ENCODE measurements at regions not wholly inside any gene's neighbourhood (a gene's known extent, or its start where the extent isn't known, plus 50 kb on each side); places are given as distances from the start of the nearest gene placed in this dataset.

GRCh38 chr7:92964141-92964540 is 127.8 kb upstream of the CDK6 start (continued):
- TF ChIP-seq, protein P1, sequence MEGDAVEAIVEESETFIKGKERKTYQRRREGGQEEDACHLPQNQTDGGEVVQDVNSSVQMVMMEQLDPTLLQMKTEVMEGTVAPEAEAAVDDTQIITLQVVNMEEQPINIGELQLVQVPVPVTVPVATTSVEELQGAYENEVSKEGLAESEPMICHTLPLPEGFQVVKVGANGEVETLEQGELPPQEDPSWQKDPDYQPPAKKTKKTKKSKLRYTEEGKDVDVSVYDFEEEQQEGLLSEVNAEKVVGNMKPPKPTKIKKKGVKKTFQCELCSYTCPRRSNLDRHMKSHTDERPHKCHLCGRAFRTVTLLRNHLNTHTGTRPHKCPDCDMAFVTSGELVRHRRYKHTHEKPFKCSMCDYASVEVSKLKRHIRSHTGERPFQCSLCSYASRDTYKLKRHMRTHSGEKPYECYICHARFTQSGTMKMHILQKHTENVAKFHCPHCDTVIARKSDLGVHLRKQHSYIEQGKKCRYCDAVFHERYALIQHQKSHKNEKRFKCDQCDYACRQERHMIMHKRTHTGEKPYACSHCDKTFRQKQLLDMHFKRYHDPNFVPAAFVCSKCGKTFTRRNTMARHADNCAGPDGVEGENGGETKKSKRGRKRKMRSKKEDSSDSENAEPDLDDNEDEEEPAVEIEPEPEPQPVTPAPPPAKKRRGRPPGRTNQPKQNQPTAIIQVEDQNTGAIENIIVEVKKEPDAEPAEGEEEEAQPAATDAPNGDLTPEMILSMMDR (IDR thresholded peaks at IDR 0.05) = no peak
- no peak for TF ChIP-seq NRF1 (IDR thresholded peaks at IDR 0.05; ENCODE audit: low read depth, low read length)
- TF ChIP-seq TAF1 (IDR thresholded peaks at IDR 0.05; ENCODE audit: borderline replicate concordance, low read depth, low read length) = no peak
- TF ChIP-seq NFIC (IDR thresholded peaks at IDR 0.05; ENCODE audit: borderline replicate concordance) = no peak
- TF ChIP-seq SMC3 (IDR thresholded peaks at IDR 0.05; ENCODE audit: low read depth, low read length) = no peak

DNA sequence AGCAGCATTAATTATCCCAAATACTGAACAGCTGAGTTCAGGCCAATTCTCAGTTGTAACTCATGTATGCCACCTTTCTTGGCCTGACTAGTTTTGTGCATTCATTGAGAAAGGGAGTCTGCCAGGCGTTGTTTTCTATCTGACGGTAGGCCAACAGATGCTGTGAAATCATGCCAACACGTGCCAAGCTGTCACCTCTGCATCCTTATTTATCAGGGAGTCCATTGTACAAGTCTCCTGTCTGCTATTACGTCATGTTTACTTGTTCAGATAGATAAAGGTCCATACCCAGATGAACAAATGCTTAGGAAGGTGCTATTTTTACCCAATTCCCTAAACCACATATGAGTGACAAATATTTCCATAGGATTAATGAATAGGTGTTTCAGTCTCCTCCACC is 127.2 kb upstream of the CDK6 start:
- ChIA-PET POLR2A (no interaction called here), CTCF (interaction anchor here (0.8 to 1.6 kb wide), 3 partner anchors 11 to 24 kb away, joined by 3 to 5 read pairs (median 4); no protein-coding TSS in a partner anchor)
- no peaks in the 10 kb centered on the region for H3F3A ChIP-seq (replicated peaks; ENCODE audit: insufficient read depth)
- DNase-seq = no peak
- H3K9me2 ChIP-seq = no peaks in the 10 kb centered on the region
- 67% methylated on average over 4 of the region's 4 CpGs for WGBS (ENCODE audit: low lambda C conversion rate)
- no peak overlapping the region for H3K27ac ChIP-seq (ENCODE audit: low read depth in 2 of 2, low read length in 1 of 2)
- no peak overlapping the region for H3K9ac ChIP-seq
- no peaks in the 10 kb centered on the region for H3K79me2 ChIP-seq (ENCODE audit: insufficient read depth)
- H3K4me1 ChIP-seq (ENCODE audit: control insufficient read depth in 1 of 2, insufficient read depth in 2 of 2, low read depth in 1 of 2, low read length in 1 of 2) = no peaks in the 10 kb centered on the region
- no peaks in the 10 kb centered on the region for H3K36me3 ChIP-seq (replicated peaks in 1 of 2; ENCODE audit: control insufficient read depth in 1 of 2, insufficient read depth in 2 of 2, low read length in 1 of 2)
- no peaks in the 10 kb centered on the region for H3K27me3 ChIP-seq (ENCODE audit: insufficient read depth)
- no peaks in the 10 kb centered on the region for H4K20me1 ChIP-seq (ENCODE audit: insufficient read depth)
- TF ChIP-seq FOXJ3 (CRISPR knock-in tag; IDR thresholded peaks at IDR 0.05) = no peak
- TF ChIP-seq GATA2 (CRISPR knock-in tag; IDR thresholded peaks at IDR 0.05) = no peak
- TF ChIP-seq, protein P2, sequence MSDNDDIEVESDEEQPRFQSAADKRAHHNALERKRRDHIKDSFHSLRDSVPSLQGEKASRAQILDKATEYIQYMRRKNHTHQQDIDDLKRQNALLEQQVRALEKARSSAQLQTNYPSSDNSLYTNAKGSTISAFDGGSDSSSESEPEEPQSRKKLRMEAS (IDR thresholded peaks at IDR 0.05; ENCODE audit: low read depth) = no peak
- TF ChIP-seq USF1 (IDR thresholded peaks at IDR 0.05; ENCODE audit: borderline replicate concordance, low read depth) = no peak
- no peak for TF ChIP-seq RFX5 (IDR thresholded peaks at IDR 0.05; ENCODE audit: low read length)
- TF ChIP-seq RXRA (IDR thresholded peaks at IDR 0.05; ENCODE audit: borderline replicate concordance, low read depth) = no peak
- no peak for TF ChIP-seq IRF3 (IDR thresholded peaks at IDR 0.05; ENCODE audit: low read depth, low read length)
- no peak for TF ChIP-seq TCF12 (IDR thresholded peaks at IDR 0.05)
- no peak for TF ChIP-seq ELF1 (IDR thresholded peaks at IDR 0.05)
- TF ChIP-seq CHD2 (IDR thresholded peaks at IDR 0.05; ENCODE audit: low read length, partially characterized antibody) = no peak
- TF ChIP-seq FOXM1 (IDR thresholded peaks at IDR 0.05; ENCODE audit: low read depth) = no peak
- no peak for TF ChIP-seq POLR2AphosphoS5 (IDR thresholded peaks at IDR 0.05; ENCODE audit: low read depth, low read length)
- TF ChIP-seq, protein P3, sequence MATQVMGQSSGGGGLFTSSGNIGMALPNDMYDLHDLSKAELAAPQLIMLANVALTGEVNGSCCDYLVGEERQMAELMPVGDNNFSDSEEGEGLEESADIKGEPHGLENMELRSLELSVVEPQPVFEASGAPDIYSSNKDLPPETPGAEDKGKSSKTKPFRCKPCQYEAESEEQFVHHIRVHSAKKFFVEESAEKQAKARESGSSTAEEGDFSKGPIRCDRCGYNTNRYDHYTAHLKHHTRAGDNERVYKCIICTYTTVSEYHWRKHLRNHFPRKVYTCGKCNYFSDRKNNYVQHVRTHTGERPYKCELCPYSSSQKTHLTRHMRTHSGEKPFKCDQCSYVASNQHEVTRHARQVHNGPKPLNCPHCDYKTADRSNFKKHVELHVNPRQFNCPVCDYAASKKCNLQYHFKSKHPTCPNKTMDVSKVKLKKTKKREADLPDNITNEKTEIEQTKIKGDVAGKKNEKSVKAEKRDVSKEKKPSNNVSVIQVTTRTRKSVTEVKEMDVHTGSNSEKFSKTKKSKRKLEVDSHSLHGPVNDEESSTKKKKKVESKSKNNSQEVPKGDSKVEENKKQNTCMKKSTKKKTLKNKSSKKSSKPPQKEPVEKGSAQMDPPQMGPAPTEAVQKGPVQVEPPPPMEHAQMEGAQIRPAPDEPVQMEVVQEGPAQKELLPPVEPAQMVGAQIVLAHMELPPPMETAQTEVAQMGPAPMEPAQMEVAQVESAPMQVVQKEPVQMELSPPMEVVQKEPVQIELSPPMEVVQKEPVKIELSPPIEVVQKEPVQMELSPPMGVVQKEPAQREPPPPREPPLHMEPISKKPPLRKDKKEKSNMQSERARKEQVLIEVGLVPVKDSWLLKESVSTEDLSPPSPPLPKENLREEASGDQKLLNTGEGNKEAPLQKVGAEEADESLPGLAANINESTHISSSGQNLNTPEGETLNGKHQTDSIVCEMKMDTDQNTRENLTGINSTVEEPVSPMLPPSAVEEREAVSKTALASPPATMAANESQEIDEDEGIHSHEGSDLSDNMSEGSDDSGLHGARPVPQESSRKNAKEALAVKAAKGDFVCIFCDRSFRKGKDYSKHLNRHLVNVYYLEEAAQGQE (IDR thresholded peaks at IDR 0.05; ENCODE audit: low read depth, low read length) = no peak
- H3K9me3 ChIP-seq = no peaks in the 10 kb centered on the region
- H2AFZ ChIP-seq (ENCODE audit: low read depth) = no peak overlapping the region
- H3K4me3 ChIP-seq (ENCODE audit: low read depth in 2 of 2, low read length in 1 of 2) = no peak overlapping the region
- H3K4me2 ChIP-seq = no peak overlapping the region

Measured in SK-N-SH (cell line).